ENCODE measurements at regions not wholly inside any gene's neighbourhood (a gene's known extent, or its start where the extent isn't known, plus 50 kb on each side); places are given as distances from the start of the nearest gene placed in this dataset.

DNA sequence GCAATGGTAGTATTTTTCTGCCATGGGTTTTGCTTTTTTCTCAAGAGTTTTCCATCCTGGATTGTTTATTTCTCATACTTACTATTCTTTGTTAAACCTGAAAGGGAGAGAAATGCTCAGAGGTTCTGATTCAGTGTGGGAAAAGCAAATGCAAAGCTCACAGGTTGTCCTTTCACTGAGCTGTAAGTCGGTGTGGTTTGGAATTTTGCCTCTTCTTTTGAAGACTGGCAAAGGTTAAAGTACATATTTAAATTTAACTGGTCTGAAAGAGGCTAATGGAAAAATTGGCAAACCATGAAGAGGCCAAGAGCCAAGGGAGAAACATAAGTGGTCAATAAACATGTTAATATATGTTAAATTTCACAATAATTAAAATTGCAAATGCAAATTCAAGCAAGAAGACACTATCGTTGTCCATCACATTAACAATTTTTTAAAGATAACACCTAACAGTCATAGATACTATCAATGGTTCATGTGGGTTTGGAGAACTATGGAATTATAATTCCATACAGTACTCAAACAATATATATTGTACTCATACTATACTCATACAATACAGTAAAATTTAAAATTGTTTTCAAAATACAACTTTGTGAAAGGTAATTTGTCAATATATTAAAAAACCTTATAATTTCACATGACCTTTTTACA is 246.8 kb upstream of the STT3B start:
- H4K20me1 ChIP-seq (ENCODE audit: insufficient read depth), result no peaks in the 10 kb centered on the region
- H3K4me2 ChIP-seq (ENCODE audit: unreplicated experiment), result no peak overlapping the region
- H3K9ac ChIP-seq, result no peak overlapping the region
- H3K27me3 ChIP-seq (replicated peaks; ENCODE audit: insufficient read depth), result no peaks in the 10 kb centered on the region
- no peak for DNase-seq
- TF ChIP-seq EZH2phosphoT487 (IDR thresholded peaks at IDR 0.05; ENCODE audit: insufficient read depth, low read depth) (no peak), EZH2 (IDR thresholded peaks at IDR 0.05; ENCODE audit: insufficient read depth, poor library complexity, severe bottlenecking) (no peak)
- in situ Hi-C loops (cut with MboI), result no loop called here
- peaks cover 5% of the 10 kb centered on the region; the same call in 1 of the 2 replicates for H3K4me1 ChIP-seq (ENCODE audit: insufficient read depth)
- H3K27ac ChIP-seq, result no peak overlapping the region
- 0 out of 2 replicates have a peak, but pooled peaks cover 7% of the 10 kb centered on the region for H3F3A ChIP-seq (ENCODE audit: insufficient read depth)
- H3K4me3 ChIP-seq, result no peak overlapping the region
- no peaks in the 10 kb centered on the region for H3K36me3 ChIP-seq (ENCODE audit: low read depth)
- 82 to 87% methylated on average over 2 of the region's 2 CpGs for WGBS, 2 experiments (ENCODE audit: low coverage in 1 of 2, low lambda C conversion rate in 2 of 2, missing lambda C conversion rate in 2 of 2)
- no peaks in the 10 kb centered on the region for H3K79me2 ChIP-seq (ENCODE audit: insufficient read depth)
- H3K9me3 ChIP-seq (ENCODE audit: low read depth), result no peaks in the 10 kb centered on the region
- H2AFZ ChIP-seq, result no peak overlapping the region
- H3K9me2 ChIP-seq (ENCODE audit: insufficient read depth), result no peaks in the 10 kb centered on the region

DNA sequence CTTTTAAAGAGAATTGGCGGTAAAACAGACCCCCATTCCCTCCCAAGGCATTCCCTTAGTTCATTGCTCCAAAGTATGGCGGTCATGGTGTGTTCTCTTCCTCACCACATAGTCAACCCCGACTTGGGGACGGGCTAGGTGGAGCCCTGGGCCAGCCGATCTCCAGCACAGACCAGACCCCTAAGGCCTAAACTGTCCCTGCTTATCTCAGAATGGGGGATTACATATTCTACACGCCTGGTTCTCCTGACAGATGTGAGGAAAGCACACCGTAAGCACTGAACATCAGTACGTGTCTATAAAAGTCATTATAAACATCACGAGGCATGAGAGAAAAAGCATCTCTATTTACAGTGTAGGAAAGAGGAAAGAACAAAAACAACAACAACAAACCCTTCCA is 244.5 kb upstream of the STT3B start:
- Histone ChIP-seq H3F3A (ENCODE audit: insufficient read depth) (0 out of 2 replicates have a peak, but pooled peaks cover 7% of the 10 kb centered on the region), H3K4me1 (ENCODE audit: insufficient read depth) (peaks cover 5% of the 10 kb centered on the region; the same call in 1 of the 2 replicates), H3K27ac (no peak overlapping the region), H4K20me1 (ENCODE audit: insufficient read depth) (no peaks in the 10 kb centered on the region), H2AFZ (peak overlapping the region; percentile 29; the same call in 1 of the 2 replicates), H3K4me3 (no peak overlapping the region), H3K4me2 (ENCODE audit: unreplicated experiment) (no peak overlapping the region), H3K9ac (no peak overlapping the region), H3K79me2 (ENCODE audit: insufficient read depth) (no peaks in the 10 kb centered on the region), H3K27me3 (replicated peaks; ENCODE audit: insufficient read depth) (no peaks in the 10 kb centered on the region), H3K9me3 (ENCODE audit: low read depth) (no peaks in the 10 kb centered on the region), H3K9me2 (ENCODE audit: insufficient read depth) (no peaks in the 10 kb centered on the region), H3K36me3 (ENCODE audit: low read depth) (no peaks in the 10 kb centered on the region)
- in situ Hi-C loops (cut with MboI), result no loop called here
- WGBS, 2 experiments (ENCODE audit: low coverage in 1 of 2, low lambda C conversion rate in 2 of 2, missing lambda C conversion rate in 2 of 2), result 91 to 95% methylated on average over 9 of the region's 9 CpGs
- TF ChIP-seq EZH2 (IDR thresholded peaks at IDR 0.05; ENCODE audit: insufficient read depth, poor library complexity, severe bottlenecking), result no peak
- TF ChIP-seq EZH2phosphoT487 (IDR thresholded peaks at IDR 0.05; ENCODE audit: insufficient read depth, low read depth), result no peak
- no peak for DNase-seq

DNA sequence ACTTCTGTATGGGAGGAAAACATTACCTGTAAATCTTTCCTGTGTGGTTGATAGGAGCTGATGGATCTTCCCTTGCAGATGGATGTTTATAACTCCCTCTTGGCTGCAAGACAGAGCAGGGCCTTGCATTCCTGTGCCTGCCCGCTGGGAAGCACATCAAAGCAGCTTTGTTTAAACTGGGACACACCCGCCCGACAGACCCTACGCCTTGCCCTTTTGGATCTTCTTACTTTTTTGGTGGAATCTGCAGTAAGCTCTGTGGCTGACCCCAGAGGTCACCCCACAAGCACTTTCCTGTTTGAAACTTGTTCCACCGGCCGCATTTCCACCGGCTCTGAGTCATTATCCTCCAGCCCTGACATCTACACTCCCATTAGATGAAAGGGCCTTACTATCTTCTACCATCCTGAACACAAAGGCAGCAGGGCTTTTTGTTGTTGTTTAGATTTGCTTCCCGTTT is 244.1 kb upstream of the STT3B start:
- Histone ChIP-seq H3K9me2 (ENCODE audit: insufficient read depth) (no peaks in the 10 kb centered on the region), H3K4me3 (no peak overlapping the region), H3K27me3 (replicated peaks; ENCODE audit: insufficient read depth) (no peaks in the 10 kb centered on the region), H3K9ac (no peak overlapping the region), H3K36me3 (ENCODE audit: low read depth) (no peaks in the 10 kb centered on the region), H3K79me2 (ENCODE audit: insufficient read depth) (no peaks in the 10 kb centered on the region), H3K4me1 (ENCODE audit: insufficient read depth) (peaks cover 5% of the 10 kb centered on the region; the same call in 1 of the 2 replicates), H3F3A (ENCODE audit: insufficient read depth) (0 out of 2 replicates have a peak, but pooled peaks cover 7% of the 10 kb centered on the region), H2AFZ (peak overlapping the region; percentile 29), H3K9me3 (ENCODE audit: low read depth) (no peaks in the 10 kb centered on the region), H3K27ac (no peak overlapping the region), H4K20me1 (ENCODE audit: insufficient read depth) (no peaks in the 10 kb centered on the region), H3K4me2 (ENCODE audit: unreplicated experiment) (no peak overlapping the region)
- TF ChIP-seq EZH2phosphoT487 (IDR thresholded peaks at IDR 0.05; ENCODE audit: insufficient read depth, low read depth), result no peak
- TF ChIP-seq EZH2 (IDR thresholded peaks at IDR 0.05; ENCODE audit: insufficient read depth, poor library complexity, severe bottlenecking), result no peak
- DNase-seq, result peak; percentile 49
- WGBS, 2 experiments (ENCODE audit: low coverage in 1 of 2, low lambda C conversion rate in 2 of 2, missing lambda C conversion rate in 2 of 2), result 33 to 35% methylated on average over 8 of the region's 8 CpGs
- in situ Hi-C loops (cut with MboI), result no loop called here

DNA sequence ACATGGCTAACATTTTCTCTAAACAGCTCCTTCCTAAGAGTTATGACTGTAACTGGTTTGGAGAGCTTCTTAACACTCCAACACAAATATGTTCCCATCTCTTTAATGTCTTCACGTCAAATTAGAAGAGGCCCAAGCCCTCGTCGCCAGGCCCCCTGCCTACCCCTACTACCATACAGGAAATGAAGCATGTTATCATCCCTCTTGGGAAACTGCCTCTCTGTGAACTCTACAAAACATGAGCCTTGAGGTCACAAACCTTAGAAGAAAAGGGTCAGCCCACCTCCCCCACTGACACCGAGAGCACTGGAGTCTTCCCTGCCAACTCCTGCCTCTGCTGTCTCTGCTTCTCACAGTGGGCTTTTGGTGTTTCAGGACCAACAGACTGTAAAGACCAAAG is 243.1 kb upstream of the STT3B start:
- in situ Hi-C loops (cut with MboI), result no loop called here
- 0 out of 2 replicates have a peak, but pooled peaks cover 7% of the 10 kb centered on the region for H3F3A ChIP-seq (ENCODE audit: insufficient read depth)
- TF ChIP-seq EZH2 (IDR thresholded peaks at IDR 0.05; ENCODE audit: insufficient read depth, poor library complexity, severe bottlenecking) (no peak), EZH2phosphoT487 (IDR thresholded peaks at IDR 0.05; ENCODE audit: insufficient read depth, low read depth) (no peak)

More for the DNA sequence above, 243.1 kb upstream of the STT3B start:
- no peaks in the 10 kb centered on the region for H3K79me2 ChIP-seq (ENCODE audit: insufficient read depth)
- H2AFZ ChIP-seq, result no peak overlapping the region
- H3K9me2 ChIP-seq (ENCODE audit: insufficient read depth), result no peaks in the 10 kb centered on the region
- H4K20me1 ChIP-seq (ENCODE audit: insufficient read depth), result no peaks in the 10 kb centered on the region
- no peak for DNase-seq
- H3K36me3 ChIP-seq (ENCODE audit: low read depth), result no peaks in the 10 kb centered on the region
- no peak overlapping the region for H3K4me2 ChIP-seq (ENCODE audit: unreplicated experiment)
- no peak overlapping the region for H3K9ac ChIP-seq
- 91 to 93% methylated on average over 4 of the region's 4 CpGs for WGBS, 2 experiments (ENCODE audit: low coverage in 1 of 2, low lambda C conversion rate in 2 of 2, missing lambda C conversion rate in 2 of 2)
- H3K27ac ChIP-seq, result no peak overlapping the region
- H3K27me3 ChIP-seq (replicated peaks; ENCODE audit: insufficient read depth), result no peaks in the 10 kb centered on the region
- no peak overlapping the region for H3K4me3 ChIP-seq
- H3K9me3 ChIP-seq (ENCODE audit: low read depth), result no peaks in the 10 kb centered on the region
- H3K4me1 ChIP-seq (ENCODE audit: insufficient read depth), result peaks cover 5% of the 10 kb centered on the region; the same call in 1 of the 2 replicates

All from GM23248 (cell line).